ENCODE measurements at regions not wholly inside any gene's neighbourhood (a gene's known extent, or its start where the extent isn't known, plus 50 kb on each side); places are given as distances from the start of the nearest gene placed in this dataset.
"Not testable (repeated sequence)": the region's sequence is repeated elsewhere in the genome, so short reads cannot be mapped to it uniquely, and the experiment has no call there.

DNA sequence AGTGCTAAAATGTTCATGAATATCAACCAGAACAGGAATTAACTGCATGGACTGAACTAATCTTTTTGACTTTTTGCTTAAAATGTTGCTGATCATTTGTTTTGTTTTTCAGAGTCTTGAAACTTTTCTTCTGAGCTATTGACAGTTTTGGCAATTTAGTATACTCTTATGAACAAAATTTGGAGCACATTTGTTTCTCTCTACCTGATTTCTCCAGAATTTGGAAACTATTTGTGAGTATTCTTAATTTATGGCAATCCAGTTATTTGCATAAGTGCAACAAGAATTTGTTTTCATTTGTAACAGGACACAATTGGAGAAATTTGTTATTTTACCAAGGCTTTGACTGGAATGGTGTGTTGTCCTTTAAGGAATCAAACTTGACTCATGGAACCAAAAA is 107.4 kb downstream of the RTP4 start:
- DNase-seq (ENCODE audit: low read depth in 2 of 2) = not testable (repeated sequence)

DNA sequence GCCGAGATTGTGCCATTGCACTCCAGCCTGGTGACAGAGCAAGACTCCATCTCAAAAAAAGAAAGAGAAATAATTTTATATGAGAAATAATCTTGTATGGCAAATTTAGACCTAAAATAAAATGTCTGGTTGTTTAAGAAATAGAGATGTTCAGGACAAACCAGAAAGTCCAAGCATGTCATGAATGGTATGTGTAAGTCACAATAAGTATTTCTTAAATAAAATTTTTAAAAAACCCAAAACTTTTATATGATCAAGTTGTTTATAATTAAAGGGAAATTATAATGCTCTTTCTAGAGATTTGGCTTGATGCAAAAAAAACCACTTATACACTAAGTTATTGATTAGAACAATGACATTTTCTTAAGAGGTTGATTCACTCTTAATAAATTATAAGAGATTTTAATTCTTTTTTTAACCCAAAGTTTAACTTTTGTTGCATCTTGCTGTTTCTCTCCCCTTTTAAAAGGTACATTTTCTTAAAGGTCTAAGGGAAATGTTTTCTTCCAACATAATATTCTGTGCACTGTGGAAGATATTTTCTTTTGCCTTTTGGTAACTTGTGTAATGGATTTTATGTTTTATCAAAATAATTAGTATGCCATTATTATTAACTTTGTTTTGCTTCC is 105.7 kb downstream of the RTP4 start:
- DNase-seq (ENCODE audit: low read depth in 2 of 2) = no peak

DNA sequence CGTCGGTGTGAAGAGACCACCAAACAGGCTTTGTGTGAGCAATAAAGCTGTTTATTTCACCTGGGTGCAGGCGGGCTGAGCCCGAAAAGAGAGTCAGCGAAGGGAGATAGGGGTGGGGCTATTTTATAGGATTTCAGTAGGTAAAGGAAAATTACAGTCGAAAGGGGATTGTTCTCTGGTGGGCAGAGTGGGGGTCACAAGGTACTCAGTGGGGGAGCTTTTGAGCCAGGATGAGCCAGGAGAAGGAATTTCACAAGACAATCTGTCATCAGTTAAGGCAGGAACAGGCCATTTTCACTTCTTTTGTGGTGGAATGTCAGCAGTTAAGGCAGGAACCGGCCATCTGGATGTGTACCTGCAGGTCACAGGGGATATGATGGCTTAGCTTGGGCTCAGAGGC is 98.1 kb downstream of the RTP4 start:
- DNase-seq (ENCODE audit: low read depth in 2 of 2) = not testable (repeated sequence)

DNA sequence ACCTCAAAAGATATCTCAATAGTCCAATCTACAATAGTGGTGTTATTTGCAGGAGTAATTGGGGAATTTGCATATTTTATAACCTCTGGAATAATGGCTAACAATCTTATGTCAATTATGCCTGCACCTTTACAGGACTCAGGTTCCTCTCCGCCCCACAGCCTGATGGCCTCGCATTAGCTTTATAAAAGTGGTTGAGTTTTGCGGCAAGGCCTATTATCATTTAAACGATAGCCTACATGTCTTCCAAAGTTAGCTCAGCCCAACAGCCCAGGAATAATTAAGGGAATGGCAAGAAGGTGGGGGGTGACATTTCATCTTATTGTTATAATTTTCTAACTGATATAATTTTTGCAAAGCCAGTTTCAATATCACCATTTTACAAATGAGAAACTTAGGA is 97.3 kb downstream of the RTP4 start:
- no peak for DNase-seq (ENCODE audit: low read depth in 2 of 2)

DNA sequence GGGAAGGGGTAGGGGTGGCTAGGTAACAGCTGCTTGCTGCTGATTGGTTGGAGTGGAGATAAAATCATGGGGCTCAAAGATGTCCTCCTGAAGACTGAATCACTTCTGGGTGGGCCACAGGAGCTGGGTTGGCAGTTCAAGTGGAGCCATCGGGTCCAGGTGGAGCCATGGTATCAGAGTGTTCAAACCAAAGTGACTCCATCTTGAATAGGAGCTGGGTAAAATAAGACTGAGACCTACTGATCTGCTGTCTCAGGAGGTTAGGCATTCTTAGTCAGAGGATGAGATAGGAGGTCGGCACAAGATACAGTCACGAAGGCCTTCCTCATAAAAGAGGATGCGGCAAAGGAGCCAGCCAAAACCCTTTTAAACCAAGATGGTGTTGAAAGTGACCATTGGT is 96.5 kb downstream of the RTP4 start:
- DNase-seq (ENCODE audit: low read depth in 2 of 2) = no peak

DNA sequence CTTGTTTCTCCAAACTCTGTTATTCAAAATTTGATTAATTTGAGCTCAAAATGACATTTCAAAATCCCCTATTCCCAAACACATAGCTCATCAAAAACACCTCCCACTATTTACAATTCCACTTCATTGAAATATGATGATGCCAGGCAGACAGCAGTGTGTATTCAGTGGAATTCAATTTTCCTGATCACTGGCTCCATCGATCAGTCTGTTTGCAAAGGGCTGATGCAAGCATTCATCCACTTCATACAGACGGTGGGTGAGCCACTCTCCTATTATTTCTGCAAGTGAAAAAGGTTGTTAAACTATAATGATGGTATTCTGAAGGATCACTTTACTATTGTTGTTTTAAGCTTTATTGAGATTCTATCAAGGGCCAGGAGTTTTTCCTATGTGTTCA is 90.7 kb downstream of the RTP4 start:
- DNase-seq (ENCODE audit: low read depth in 2 of 2) = no peak

DNA sequence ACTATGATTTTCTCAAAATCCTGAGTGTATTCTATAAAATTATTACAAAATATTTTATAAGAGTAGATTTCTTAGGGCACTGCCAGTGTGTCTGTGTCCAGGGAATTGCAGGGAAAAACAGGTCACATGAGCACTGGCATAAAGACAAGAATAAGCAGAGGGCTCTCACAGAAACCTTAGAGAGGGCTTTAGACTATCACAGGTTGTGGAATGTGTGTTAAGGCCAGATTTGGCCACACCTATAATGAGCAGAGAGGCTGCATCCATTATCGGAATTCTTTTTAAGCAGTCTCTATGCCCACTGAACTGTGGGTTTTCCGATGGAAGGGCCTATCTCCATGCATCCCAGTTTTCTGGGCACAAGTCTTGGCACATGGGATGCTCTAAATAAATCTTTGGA is 90.2 kb downstream of the RTP4 start:
- DNase-seq (ENCODE audit: low read depth in 2 of 2) = no peak

DNA sequence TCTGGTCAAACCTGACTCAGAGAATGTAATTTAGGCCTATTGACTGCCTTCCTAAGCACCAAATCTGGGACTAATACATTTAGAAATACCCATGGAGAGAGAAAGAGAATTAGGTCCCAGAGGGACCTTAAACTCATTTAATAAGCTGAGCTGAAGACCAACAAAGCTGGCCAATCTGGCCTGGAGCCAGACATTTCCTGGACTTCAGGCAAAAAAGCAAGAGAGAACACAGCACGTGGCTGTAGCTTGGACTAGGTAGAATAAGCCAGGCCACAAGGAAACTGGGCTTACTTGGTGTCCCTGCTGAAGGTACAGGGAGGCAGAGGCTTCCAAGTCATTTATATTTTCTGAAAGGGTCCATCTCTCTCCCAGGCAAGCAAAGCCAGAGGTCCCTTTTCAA is 88.1 kb downstream of the RTP4 start:
- no peak for DNase-seq (ENCODE audit: low read depth in 2 of 2)

DNA sequence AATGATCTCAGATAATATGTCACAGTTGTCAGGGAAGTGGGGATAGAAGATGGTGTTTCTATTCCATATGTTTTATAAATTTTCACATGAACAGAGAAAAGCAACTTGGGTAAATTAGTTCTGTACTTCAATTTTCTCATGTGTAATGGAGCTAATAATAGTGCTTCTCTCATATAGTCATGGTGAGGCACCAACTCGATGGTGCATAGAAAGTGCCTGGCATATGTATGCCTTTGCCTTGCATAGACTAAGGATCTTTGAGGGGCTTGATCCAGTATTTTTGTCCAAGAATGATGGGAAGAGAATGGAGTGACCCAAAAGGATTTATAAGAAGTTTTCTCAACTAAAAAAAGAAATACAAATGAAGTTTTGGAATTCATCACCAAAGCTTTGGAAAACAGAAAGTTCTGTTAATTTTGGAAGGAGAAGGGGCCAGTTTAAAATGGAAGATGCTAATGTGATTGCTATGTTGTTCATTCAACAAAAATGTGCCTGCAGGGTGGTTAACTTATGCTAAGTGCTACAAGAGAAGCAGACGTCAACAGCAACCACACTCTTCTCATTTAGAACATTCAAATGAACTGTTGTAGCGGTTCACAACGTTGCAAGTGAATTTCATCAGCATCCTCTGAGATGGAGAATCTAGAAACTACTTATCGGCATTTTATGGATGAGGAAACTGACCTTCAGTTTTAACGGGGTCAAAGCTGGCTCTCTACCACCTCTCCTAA is 86.1 kb downstream of the RTP4 start:
- DNase-seq (ENCODE audit: low read depth in 2 of 2) = no peak

DNA sequence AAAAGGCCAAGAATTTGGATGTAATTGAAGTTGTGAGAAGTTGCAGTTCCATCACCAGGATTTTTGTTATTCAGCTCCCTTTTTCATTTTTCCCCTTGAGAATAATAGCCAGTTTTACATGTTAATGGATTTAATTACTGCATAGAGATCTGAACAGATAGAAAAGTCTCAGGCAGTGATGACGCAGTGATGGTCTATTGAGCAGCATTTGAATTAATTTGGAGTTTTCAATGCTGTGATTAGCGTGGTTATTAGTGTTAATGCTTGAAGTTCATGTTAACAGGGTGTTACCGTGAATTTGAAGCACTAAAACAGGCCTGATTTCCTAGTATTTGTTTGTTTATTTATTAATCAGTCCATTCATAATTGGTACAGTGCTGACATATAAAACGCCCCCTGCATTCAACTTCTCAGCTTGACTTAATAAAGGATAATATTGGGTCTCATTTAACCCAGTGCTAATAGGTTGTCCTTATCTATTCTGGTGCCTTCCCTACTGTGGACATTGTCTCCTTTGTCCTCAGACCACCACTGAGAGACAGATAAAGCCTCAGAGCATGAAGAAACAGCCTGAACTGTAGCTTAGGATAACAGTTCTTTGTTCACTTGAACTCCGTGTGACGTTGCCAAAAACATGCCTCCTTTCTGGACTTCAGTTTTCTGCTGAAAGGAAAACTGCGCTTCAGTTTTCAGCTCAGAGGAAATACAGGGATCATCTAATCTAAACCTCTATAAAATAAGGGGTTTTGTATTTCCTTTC is 82.4 kb downstream of the RTP4 start:
- DNase-seq (ENCODE audit: low read depth in 2 of 2) = no peak

DNA sequence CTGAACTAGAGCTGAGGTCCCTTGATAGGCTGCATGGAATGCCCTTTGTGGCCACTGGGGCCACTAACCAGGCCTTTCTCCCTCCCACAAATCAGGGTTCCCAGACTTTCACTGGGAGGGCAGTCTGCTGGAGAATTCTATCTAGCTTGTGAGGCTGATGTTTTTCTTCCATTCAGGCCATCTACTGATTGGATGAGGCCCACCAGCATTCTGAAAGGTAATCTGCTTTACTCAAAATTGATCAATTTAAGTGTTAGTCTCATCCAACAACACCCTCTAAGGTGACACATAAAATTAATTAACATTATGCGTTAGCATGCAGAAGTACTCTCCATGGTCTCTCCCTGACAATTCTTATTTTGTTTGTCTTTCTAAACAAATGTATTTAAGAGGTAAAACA is 80.5 kb downstream of the RTP4 start:
- no peak for DNase-seq (ENCODE audit: low read depth in 2 of 2)

DNA sequence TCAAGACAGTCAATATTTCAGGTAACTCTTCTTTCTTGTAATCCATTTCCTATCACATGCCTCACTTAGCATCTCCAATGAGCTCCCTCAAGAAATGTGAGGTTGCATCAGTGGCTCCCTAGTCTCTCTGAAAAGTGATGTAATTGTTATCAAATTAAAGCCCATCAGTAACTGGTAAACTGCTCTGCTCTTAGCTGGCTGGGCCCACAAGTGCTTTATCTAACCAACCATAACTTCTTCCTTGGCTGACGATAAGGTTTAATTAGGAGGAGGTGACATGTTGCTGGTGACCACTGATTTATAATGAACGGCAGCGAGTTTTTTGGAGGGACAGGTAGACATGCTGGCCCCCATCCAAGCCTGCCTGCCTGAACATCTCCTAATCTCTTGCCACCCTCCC is 79.6 kb downstream of the RTP4 start:
- no peak for DNase-seq (ENCODE audit: low read depth in 2 of 2)

DNA sequence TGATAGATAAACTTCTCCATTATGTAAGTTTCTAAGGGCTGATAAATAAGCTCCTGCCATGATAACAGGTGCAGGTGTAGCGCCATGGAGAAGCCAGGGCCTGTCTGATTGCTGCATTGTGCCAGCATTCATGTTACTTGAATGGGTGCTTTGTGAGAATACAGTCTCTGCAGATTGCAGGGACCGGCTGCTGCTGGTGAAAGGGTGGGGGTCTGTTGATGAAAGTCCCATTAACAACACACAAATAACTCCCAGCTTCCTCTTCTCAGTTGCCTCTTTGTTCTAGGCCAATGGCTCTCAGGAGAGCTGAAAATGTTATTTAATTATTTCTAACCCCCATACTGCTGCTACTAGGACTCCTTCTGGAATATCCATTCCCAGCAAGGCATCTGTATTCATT is 77.2 kb downstream of the RTP4 start:
- no peak for DNase-seq (ENCODE audit: low read depth in 2 of 2)

DNA sequence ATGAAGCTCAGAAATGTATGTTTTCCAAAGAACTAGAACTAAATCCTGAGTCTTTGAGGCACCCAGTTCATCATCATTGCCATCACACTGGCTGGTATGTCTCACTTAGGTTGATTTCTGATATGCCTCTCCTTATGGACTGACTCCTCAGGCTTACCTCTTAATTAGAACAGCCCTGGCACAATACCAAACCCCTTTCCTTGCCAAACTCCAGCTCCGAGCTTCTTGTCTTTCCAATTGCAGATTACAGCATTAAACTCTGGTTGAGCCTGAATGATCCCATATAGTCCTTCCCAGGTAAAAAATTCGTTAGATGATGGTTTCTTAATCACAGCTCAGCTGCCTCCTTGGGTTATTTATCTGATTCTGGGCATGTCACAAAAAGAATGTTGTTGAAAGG is 66.3 kb downstream of the RTP4 start:
- DNase-seq (ENCODE audit: low read depth in 2 of 2) = no peak

DNA sequence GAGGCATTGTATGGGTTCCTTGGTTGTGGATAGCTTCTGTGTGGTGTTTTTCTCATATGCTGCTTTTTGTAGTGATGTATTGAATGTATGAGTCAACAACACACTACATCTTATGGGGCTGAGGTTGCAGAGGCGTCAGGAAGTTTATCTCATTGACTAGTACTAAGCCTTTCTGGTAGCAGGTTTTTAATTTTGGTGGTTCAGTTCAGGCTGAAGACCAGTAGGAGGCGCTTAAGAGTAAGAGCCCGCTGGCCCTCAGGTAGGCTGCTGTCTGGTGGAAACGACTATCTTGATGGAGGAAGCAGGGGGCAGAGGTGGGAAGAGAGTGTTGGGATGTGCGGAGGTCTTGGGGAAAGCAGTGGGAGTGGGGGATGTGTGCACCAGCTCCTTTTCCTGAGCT is 62.4 kb downstream of the RTP4 start:
- DNase-seq (ENCODE audit: low read depth in 2 of 2) = no peak

All from stimulated activated CD4-positive, alpha-beta T cell treated with anti-CD3 and anti-CD28 coated beads, Interleukin-12 subunit alpha, Interleukin-12 subunit beta, amount 100 ng/mL, for 24 hours (primary cell).